ENCODE measurements at regions not wholly inside any gene's neighbourhood (a gene's known extent, or its start where the extent isn't known, plus 50 kb on each side); places are given as distances from the start of the nearest gene placed in this dataset.

DNA sequence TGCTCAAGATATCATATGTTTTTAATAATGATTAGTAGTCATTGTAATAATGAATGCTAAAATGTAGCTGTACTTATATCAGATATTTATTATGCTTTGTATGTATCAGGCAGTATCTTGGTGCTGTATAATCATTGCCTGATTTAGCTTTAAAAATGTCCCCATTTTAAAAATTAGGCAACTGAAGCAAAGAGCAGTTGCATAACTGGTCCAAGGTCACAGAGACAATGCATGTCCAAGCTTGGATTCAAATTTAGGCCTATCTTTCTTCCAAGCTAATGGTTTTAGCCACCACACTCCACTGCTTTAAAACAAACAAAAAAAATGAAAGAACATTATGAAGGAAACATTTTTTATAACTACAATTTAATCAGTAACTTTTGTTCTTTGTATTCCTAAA is 725.8 kb upstream of the RAG2 start:
- no peak overlapping the region for H3K4me2 ChIP-seq (ENCODE audit: low read length)
- no peak overlapping the region for H2AFZ ChIP-seq (ENCODE audit: low read depth, low read length, poor library complexity, severe bottlenecking)
- no peak overlapping the region for H3K9ac ChIP-seq (ENCODE audit: low read length)
- ATAC-seq: no peak
- H3K9me3 ChIP-seq (ENCODE audit: control insufficient read depth in 1 of 2, insufficient read depth in 1 of 2, low read depth in 1 of 2, low read length in 2 of 2): peaks cover 4 to 9% of the 10 kb centered on the region in 2 experiments; a peak in 3 of 4 replicates
- H3K9me2 ChIP-seq (ENCODE audit: insufficient read depth): no peaks in the 10 kb centered on the region
- no peaks in the 10 kb centered on the region for H3K36me3 ChIP-seq (ENCODE audit: control insufficient read depth in 1 of 2, insufficient read depth in 2 of 2, low read length in 2 of 2)
- no peak for DNase-seq (ENCODE audit: low read depth, low spot score)
- RAD21 ChIA-PET (ENCODE audit: low non-redundant PET in 1 of 2, low total read pairs in 2 of 2, uncharacterized antibody in 2 of 2, unreplicated experiment in 2 of 2): no interaction called here
- no peaks in the 10 kb centered on the region for H3K27me3 ChIP-seq (ENCODE audit: insufficient read depth, low read length)
- H3K4me3 ChIP-seq (replicated peaks in 1 of 2; ENCODE audit: low read depth in 1 of 2, low read length in 2 of 2): no peak overlapping the region
- H3K79me2 ChIP-seq (ENCODE audit: insufficient read depth, low read length): no peaks in the 10 kb centered on the region
- no peak overlapping the region for H3K27ac ChIP-seq (ENCODE audit: low read depth, low read length)
- TF ChIP-seq TCF7L2 (IDR thresholded peaks at IDR 0.05; ENCODE audit: borderline replicate concordance, extremely low read depth, insufficient read depth, insufficient read length) (no peak), ZFX (IDR thresholded peaks at IDR 0.05) (no peak), POLR2AphosphoS5 (IDR thresholded peaks at IDR 0.05; ENCODE audit: low read depth, low read length) (no peak), POLR2A (IDR thresholded peaks at IDR 0.05; ENCODE audit: borderline replicate concordance, extremely low read depth, insufficient read depth, insufficient read length) (no peak), SIN3A (IDR thresholded peaks at IDR 0.05; ENCODE audit: low read depth) (no peak), ZNF274 (IDR thresholded peaks at IDR 0.05; ENCODE audit: low read depth, low read length) (no peak), CBX3 (IDR thresholded peaks at IDR 0.05; ENCODE audit: low read depth) (no peak), EZH2 (IDR thresholded peaks at IDR 0.05) (no peak), EZH2phosphoT487 (IDR thresholded peaks at IDR 0.05; ENCODE audit: borderline replicate concordance) (no peak), FOSL1 (IDR thresholded peaks at IDR 0.05; ENCODE audit: low read depth) (no peak), EGR1 (IDR thresholded peaks at IDR 0.05; ENCODE audit: low read depth) (no peak), JUND (IDR thresholded peaks at IDR 0.05) (no peak), YY1 (IDR thresholded peaks at IDR 0.05; ENCODE audit: extremely low read depth, insufficient replicate concordance, low read depth, low read length) (no peak), ELF1 (IDR thresholded peaks at IDR 0.05; ENCODE audit: borderline replicate concordance, low read depth) (no peak)
- TF ChIP-seq, protein P1, sequence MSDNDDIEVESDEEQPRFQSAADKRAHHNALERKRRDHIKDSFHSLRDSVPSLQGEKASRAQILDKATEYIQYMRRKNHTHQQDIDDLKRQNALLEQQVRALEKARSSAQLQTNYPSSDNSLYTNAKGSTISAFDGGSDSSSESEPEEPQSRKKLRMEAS (IDR thresholded peaks at IDR 0.05): no peak
- TF ChIP-seq, protein P2, sequence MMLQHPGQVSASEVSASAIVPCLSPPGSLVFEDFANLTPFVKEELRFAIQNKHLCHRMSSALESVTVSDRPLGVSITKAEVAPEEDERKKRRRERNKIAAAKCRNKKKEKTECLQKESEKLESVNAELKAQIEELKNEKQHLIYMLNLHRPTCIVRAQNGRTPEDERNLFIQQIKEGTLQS (IDR thresholded peaks at IDR 0.05): no peak
- TF ChIP-seq, protein P3, sequence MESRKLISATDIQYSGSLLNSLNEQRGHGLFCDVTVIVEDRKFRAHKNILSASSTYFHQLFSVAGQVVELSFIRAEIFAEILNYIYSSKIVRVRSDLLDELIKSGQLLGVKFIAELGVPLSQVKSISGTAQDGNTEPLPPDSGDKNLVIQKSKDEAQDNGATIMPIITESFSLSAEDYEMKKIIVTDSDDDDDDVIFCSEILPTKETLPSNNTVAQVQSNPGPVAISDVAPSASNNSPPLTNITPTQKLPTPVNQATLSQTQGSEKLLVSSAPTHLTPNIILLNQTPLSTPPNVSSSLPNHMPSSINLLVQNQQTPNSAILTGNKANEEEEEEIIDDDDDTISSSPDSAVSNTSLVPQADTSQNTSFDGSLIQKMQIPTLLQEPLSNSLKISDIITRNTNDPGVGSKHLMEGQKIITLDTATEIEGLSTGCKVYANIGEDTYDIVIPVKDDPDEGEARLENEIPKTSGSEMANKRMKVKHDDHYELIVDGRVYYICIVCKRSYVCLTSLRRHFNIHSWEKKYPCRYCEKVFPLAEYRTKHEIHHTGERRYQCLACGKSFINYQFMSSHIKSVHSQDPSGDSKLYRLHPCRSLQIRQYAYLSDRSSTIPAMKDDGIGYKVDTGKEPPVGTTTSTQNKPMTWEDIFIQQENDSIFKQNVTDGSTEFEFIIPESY (IDR thresholded peaks at IDR 0.05; ENCODE audit: extremely low read depth, insufficient replicate concordance, low read length): no peak
- TF ChIP-seq, protein P4, sequence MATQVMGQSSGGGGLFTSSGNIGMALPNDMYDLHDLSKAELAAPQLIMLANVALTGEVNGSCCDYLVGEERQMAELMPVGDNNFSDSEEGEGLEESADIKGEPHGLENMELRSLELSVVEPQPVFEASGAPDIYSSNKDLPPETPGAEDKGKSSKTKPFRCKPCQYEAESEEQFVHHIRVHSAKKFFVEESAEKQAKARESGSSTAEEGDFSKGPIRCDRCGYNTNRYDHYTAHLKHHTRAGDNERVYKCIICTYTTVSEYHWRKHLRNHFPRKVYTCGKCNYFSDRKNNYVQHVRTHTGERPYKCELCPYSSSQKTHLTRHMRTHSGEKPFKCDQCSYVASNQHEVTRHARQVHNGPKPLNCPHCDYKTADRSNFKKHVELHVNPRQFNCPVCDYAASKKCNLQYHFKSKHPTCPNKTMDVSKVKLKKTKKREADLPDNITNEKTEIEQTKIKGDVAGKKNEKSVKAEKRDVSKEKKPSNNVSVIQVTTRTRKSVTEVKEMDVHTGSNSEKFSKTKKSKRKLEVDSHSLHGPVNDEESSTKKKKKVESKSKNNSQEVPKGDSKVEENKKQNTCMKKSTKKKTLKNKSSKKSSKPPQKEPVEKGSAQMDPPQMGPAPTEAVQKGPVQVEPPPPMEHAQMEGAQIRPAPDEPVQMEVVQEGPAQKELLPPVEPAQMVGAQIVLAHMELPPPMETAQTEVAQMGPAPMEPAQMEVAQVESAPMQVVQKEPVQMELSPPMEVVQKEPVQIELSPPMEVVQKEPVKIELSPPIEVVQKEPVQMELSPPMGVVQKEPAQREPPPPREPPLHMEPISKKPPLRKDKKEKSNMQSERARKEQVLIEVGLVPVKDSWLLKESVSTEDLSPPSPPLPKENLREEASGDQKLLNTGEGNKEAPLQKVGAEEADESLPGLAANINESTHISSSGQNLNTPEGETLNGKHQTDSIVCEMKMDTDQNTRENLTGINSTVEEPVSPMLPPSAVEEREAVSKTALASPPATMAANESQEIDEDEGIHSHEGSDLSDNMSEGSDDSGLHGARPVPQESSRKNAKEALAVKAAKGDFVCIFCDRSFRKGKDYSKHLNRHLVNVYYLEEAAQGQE (IDR thresholded peaks at IDR 0.05; ENCODE audit: low read depth): no peak
- TF ChIP-seq, protein P5, sequence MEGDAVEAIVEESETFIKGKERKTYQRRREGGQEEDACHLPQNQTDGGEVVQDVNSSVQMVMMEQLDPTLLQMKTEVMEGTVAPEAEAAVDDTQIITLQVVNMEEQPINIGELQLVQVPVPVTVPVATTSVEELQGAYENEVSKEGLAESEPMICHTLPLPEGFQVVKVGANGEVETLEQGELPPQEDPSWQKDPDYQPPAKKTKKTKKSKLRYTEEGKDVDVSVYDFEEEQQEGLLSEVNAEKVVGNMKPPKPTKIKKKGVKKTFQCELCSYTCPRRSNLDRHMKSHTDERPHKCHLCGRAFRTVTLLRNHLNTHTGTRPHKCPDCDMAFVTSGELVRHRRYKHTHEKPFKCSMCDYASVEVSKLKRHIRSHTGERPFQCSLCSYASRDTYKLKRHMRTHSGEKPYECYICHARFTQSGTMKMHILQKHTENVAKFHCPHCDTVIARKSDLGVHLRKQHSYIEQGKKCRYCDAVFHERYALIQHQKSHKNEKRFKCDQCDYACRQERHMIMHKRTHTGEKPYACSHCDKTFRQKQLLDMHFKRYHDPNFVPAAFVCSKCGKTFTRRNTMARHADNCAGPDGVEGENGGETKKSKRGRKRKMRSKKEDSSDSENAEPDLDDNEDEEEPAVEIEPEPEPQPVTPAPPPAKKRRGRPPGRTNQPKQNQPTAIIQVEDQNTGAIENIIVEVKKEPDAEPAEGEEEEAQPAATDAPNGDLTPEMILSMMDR (IDR thresholded peaks at IDR 0.05 in 2 of 3, conservative IDR thresholded peaks at IDR 0.05 in 1 of 3; ENCODE audit: borderline replicate concordance in 1 of 3, insufficient read depth in 1 of 3, low read depth in 2 of 3, low read length in 2 of 3): no peak
- CTCF ChIA-PET: no interaction called here
- H4K20me1 ChIP-seq (ENCODE audit: insufficient read depth): no peaks in the 10 kb centered on the region
- no TSS peak for BruUV-seq (replicated peaks)
- intact Hi-C loops (cut with micrococcal nuclease): no loop called here
- H3K4me1 ChIP-seq (ENCODE audit: control insufficient read depth in 1 of 2, insufficient read depth in 2 of 2, low read length in 2 of 2): no peaks in the 10 kb centered on the region
- POLR2A ChIA-PET: no interaction called here
